ENCODE measurements at regions not wholly inside any gene's neighbourhood (a gene's known extent, or its start where the extent isn't known, plus 50 kb on each side); places are given as distances from the start of the nearest gene placed in this dataset.

DNA sequence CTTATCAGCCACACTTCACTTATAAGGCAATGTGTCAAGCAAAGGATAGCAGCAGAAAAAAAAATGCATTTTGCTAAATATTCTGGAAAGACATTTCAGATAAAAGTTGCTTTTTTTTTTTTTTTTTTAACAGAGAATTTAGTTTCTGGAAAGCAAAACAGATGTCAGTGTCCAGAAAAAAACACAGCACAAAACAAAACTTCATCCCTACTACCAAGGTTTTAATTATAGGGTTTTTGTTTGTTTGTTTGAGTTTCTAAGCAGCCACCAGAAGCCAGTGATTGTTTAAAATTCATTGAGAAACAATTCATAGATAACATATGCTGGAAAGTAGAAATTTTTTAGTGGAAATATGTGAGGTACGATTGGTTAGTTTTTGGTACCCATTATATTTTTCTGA is 1202.7 kb downstream of the OTOL1 start:
- TF ChIP-seq, protein P1, sequence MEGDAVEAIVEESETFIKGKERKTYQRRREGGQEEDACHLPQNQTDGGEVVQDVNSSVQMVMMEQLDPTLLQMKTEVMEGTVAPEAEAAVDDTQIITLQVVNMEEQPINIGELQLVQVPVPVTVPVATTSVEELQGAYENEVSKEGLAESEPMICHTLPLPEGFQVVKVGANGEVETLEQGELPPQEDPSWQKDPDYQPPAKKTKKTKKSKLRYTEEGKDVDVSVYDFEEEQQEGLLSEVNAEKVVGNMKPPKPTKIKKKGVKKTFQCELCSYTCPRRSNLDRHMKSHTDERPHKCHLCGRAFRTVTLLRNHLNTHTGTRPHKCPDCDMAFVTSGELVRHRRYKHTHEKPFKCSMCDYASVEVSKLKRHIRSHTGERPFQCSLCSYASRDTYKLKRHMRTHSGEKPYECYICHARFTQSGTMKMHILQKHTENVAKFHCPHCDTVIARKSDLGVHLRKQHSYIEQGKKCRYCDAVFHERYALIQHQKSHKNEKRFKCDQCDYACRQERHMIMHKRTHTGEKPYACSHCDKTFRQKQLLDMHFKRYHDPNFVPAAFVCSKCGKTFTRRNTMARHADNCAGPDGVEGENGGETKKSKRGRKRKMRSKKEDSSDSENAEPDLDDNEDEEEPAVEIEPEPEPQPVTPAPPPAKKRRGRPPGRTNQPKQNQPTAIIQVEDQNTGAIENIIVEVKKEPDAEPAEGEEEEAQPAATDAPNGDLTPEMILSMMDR (IDR thresholded peaks at IDR 0.05), result no peak
- TF ChIP-seq POLR2A (IDR thresholded peaks at IDR 0.05), result no peak
